ENCODE measurements at regions not wholly inside any gene's neighbourhood (a gene's known extent, or its start where the extent isn't known, plus 50 kb on each side); places are given as distances from the start of the nearest gene placed in this dataset.
"Not testable (repeated sequence)": the region's sequence is repeated elsewhere in the genome, so short reads cannot be mapped to it uniquely, and the experiment has no call there.

DNA sequence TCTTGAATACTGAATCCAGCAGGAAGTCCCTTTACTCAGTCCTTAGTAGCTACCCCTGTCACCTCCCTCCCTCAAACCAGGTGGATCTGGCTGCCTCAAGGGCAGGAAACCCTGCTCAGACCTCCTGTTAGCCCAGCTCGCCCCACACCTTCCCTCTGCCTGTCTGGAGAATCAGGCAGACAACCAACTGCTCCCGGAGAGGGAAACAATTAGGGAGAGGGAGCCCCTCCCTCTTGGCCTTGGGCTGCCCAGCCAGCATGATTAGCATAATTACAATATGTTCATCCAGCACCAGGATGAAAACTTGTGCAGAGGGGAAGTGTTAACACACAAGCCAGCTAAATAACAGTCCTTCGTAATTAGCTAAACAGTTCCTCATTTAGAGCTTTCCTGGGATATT, 185.5 kb downstream of the C1D start:
- DNase-seq = no peak

GRCh38 chr2:67878743-67879142, 184.1 kb downstream of the C1D start:
- no peak for DNase-seq

GRCh38 chr2:67879586-67880290, 183.1 kb downstream of the C1D start:
- DNase-seq = no peak

- DNase-seq = no peak
Measured at GRCh38 chr2:67880291-67880761, 182.5 kb downstream of the C1D start.

DNA sequence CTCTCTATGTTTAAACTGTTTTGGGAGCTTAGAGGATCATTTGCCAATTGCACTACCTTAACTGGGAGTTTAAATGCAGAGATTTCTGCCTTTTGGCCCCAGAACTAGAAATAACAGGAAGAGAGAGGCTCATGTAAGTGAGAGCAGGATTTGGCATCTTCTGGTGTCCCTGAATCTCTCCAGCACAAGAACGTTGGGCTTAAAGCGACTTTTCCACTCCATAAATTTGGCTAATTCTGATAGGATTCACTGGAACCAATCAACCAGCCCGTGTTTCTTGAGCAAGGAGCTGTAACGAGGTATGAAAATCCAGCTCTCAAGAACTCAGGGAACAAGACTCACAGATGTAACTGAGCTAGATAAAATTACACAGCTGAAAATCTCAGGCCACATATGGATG, 181.0 kb downstream of the C1D start:
- DNase-seq = no peak

DNA sequence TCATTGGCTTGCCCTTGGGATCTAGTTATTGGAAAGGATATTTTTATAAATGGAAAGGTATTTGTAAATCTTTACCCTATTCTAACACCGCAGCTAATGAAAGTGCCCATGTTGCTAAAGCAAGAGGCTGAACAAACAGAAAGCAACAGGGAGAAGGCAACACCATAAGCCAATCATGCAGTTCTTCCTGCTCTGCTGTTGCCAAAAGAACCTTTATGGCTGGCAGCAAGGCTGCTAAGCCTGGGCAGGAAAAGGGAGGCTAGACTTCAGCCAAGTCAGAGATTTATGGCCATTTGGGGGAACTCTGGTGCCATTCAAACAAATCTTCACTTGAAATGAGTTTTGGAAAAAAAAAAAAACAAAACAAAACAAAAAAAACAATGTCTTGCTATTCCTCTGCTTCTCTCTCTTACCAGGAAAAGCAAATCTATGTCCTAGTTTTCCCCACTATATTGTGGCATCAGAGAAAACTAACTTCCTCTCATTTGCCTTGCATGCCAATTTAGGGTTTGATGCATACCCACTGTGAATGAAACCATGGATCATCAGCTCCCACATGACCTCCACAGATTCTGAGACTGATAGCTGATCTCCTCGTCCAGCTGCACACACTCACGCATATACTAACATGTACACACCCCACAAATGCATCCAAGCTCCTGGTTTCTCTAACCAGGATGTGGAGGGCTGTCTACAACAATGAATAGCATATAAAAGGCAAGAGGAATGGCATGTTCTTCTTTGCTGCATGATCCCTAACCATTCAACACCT, 179.3 kb downstream of the C1D start:
- DNase-seq = no peak

GRCh38 chr2:67888351-67889005, 174.3 kb downstream of the C1D start:
- DNase-seq = no peak

DNA sequence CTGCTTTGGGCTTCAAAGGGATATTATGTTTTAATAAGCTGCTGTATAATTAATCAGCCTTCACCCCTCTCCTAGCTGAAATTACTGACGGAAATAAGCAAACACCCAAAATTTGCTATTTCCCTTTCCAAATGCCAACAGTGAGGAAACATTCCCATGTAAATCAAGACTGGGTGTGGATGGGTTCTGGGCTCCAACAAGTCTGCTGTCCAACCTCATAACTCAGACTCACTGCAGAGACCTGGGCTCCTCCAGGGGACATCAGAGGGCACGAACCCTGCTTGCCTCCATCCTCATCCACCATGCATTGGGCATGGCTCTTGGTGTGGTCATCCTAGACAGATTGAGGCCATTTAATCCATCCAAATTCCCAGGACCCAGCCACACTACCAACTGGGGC, 173.7 kb downstream of the C1D start:
- DNase-seq = no peak

- DNase-seq = no peak
Measured at GRCh38 chr2:67891642-67892041, 171.2 kb downstream of the C1D start.

- no peak for DNase-seq
Measured at GRCh38 chr2:67892339-67892846, 170.4 kb downstream of the C1D start.

DNA sequence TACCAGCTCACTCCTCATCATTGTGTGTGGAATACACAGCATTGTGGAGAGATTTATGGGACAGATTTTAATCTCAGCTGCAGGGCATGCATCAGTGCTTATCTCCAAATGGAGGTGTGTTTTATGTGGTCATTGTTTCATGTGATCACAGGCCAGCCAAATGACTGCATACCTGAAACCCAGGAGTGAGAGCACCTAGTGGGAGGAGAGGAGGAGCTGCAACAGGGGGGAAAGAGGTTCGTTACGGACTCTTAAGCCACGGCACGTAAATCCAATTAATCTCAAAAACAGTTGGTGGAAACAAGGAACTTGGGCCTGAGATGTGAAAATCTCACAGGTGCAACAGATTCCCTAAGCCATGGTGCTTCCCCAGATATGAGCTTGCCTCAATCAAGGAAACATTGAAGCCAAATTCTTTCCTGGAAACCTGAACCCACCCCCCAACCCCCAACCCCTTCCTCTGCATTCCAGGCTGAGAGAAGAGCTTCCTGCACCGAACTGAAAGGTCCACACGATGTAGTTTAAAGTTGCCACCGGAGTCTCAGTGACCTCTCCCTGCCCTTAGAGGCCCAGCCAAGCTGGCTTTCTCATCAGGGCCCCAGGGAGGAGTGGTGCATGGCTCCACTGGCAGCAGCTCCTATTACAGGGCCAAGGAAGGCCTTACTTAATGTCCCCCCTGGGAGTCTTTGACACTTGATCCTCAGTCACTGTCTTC, 167.4 kb downstream of the C1D start:
- DNase-seq = no peak

- no peak for DNase-seq
Measured at GRCh38 chr2:67896076-67896475, 166.7 kb downstream of the C1D start.

- DNase-seq = no peak
Measured at GRCh38 chr2:67896476-67896875, 166.3 kb downstream of the C1D start.

DNA sequence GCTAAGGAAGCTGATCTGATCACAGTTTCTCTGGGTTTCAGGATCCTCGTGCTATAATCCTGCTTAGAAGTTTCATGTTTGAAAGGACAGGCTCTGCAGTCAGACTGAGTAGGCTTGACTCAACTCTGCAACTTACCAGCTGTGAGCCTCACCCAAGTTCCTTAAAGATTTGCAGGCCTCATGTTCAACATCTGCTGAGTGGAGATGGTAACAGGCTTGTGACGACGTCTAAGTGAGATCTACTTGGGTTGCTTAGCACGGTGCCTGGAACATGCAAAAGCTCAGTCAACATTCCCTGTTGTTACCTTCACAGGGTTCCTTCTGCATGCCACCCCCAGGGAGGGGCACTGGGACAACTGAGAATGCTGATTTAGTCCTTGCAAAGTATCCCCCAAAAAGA, 164.2 kb downstream of the C1D start:
- DNase-seq = no peak

- DNase-seq = no peak
Measured at GRCh38 chr2:67899187-67899586, 163.6 kb downstream of the C1D start.

DNA sequence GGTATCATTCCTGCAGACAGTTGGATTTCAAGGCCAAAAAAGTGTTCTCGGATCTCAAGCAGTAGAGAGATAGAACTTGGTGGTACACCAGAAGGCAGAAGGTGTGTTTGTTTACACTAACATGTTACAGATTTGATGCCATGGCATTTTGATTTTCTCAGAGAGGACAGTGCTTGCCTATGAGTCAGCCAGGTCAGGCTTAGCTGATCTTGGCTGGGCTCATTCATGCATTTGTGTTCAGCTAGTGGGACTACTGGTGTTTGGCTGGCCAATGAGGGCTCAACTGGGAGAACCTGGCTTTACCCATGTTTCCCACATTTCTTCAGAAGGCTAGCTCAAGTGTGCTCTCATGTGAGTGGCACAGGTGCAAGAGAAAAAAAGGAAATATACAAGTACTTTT, 162.0 kb downstream of the C1D start:
- DNase-seq = no peak

GRCh38 chr2:67904566-67904965, 158.2 kb downstream of the C1D start:
- no peak for DNase-seq

DNA sequence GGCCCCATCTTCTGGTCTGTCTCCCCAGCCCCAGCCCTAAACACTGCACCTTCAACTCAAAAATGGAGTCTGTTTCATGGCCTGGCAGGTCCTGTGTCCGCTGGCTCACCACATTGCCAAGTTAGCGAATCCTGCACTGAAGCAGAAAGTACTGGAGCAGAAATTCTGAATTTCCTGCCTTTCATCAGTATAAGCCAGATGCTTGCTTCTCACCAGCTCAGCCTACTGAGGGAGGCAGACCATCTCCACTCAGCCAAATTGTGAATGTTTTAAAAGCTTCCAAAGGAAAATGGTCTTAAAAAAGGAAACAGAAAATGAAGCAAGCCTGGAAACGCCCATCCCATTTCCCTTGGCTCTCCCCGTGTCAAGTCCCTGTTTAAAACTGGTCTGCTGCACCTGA, 157.8 kb downstream of the C1D start:
- no peak for DNase-seq

DNA sequence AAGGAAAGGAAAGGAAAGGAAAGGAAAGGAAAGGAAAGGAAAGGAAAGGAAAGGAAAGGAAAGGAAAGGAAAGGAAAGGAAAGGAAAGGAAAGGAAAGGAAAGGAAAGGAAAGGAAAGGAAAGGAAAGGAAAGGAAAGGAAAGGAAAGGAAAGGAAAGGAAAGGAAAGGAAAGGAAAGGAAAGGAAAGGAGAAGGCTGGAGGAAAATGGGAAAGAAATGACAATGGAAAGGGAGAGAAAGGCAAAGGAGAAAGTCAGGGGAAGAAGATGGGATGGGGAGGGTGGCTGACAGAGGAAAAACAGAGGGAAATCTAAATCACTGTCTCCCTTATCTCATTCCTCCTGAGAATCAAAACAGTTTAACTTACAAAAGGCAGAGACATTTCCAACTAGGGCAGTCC, 156.3 kb downstream of the C1D start:
- not testable (repeated sequence) for DNase-seq

DNA sequence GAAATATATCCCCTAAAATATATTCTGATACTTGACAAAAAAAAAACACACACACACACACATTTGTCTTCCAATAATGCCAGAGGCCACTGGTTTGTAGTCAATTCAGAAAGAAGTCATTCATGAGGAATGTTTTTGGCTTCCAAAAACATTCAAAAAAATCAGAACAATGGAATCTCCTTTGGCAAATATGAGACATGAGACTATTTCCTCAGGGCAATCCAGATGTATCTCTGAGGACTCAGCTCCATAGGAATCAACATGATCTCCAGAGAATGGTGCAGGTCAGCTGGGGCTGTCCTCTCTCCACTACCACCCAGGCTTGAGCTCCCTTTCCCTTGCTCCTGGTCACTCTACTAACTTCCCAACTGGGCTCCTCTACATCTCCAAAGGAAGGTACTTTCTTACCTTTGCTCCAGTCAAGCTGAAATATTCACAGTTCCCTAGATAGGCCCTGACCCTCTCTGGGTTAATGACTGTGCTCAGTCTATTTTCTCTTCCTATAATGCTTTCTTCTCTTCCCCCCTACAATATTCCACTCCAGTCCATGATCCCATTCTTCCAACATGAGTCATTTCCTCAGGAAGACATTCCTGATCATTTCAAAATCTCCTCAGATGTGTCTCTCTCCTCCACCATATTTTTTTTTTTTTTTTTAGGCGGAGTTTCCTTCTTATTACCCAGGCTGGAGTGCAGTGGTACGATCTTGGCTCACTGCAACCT, 145.3 kb downstream of the C1D start:
- no peak for DNase-seq

- no peak for DNase-seq
Measured at GRCh38 chr2:67918471-67918870, 144.3 kb downstream of the C1D start.

DNA sequence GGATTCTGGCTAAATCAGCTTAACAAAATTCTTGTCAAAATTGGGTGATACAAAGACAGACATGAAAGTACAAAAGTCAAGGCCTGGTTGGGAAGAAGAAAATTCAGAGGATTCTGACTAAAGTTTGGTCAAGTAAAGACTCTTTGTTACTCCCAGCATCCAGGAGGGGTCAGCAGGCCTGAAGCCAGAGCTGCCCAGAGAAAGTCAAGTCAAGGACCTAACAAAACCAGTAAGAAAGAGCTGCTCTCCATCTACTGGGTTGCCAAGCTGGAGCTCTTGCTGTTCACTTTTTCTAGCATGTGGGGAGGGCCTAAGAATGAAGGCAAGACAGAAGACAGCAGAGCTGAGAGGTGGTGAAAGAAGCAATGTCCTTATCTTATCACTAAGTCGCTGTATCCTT, 143.3 kb downstream of the C1D start:
- no peak for DNase-seq
